OCI-LY7 (cell line): ENCODE measurements at regions not wholly inside any gene's neighbourhood (a gene's known extent, or its start where the extent isn't known, plus 50 kb on each side); places are given as distances from the start of the nearest gene placed in this dataset.

Experiments used
- CTCF ChIP-seq: fragments of 200-600 bp; sonication (generic); conservative IDR thresholded peaks from 2 replicates; pipeline ENCODE4 v1.5.1; 2014; ENCODE audit warnings: mild to moderate bottlenecking, antibody characterized with exemption, low read length, moderate library complexity, mixed read lengths
- EZH2phosphoT487 ChIP-seq: fragments of 200-600 bp; sonication (generic); IDR thresholded peaks from 2 replicates; pipeline ENCODE4 v1.6.1; 2018; ENCODE audit warnings: low read depth, borderline replicate concordance, mild to moderate bottlenecking, mixed run types, antibody characterized with exemption, low read length, moderate library complexity, mixed read lengths

GRCh38 chr4:42248972-42249371, 96.5 kb upstream of the BEND4 start:
- no peak for TF ChIP-seq CTCF
- no peak for TF ChIP-seq EZH2phosphoT487
